Rectal smooth muscle tissue (tissue), 1 donor: ENCODE measurements at regions not wholly inside any gene's neighbourhood (a gene's known extent, or its start where the extent isn't known, plus 50 kb on each side); places are given as distances from the start of the nearest gene placed in this dataset.
"Not testable (repeated sequence)": the region's sequence is repeated elsewhere in the genome, so short reads cannot be mapped to it uniquely, and the experiment has no call there.

Experiments
- H3K27ac ChIP-seq: one replicate; pipeline ENCODE4 v1.7.0; 2013; ENCODE audit warnings: low read depth, low read length, inconsistent platforms
- H3K27me3 ChIP-seq: one replicate; pipeline ENCODE4 v1.7.0; 2013; ENCODE audit warnings: low read length; ENCODE audit not compliant: control insufficient read depth, insufficient read depth
- H3K36me3 ChIP-seq: one replicate; pipeline ENCODE4 v1.7.0; 2013; ENCODE audit warnings: low read length; ENCODE audit not compliant: control insufficient read depth, insufficient read depth
- H3K4me1 ChIP-seq: one replicate; pipeline ENCODE4 v1.7.0; 2013; ENCODE audit warnings: low read length; ENCODE audit not compliant: control insufficient read depth, insufficient read depth
- H3K4me3 ChIP-seq: one replicate; pipeline ENCODE4 v1.7.0; 2013; ENCODE audit warnings: low read length
- H3K9ac ChIP-seq: one replicate; pipeline ENCODE4 v1.7.0; 2013; ENCODE audit warnings: low read length

DNA sequence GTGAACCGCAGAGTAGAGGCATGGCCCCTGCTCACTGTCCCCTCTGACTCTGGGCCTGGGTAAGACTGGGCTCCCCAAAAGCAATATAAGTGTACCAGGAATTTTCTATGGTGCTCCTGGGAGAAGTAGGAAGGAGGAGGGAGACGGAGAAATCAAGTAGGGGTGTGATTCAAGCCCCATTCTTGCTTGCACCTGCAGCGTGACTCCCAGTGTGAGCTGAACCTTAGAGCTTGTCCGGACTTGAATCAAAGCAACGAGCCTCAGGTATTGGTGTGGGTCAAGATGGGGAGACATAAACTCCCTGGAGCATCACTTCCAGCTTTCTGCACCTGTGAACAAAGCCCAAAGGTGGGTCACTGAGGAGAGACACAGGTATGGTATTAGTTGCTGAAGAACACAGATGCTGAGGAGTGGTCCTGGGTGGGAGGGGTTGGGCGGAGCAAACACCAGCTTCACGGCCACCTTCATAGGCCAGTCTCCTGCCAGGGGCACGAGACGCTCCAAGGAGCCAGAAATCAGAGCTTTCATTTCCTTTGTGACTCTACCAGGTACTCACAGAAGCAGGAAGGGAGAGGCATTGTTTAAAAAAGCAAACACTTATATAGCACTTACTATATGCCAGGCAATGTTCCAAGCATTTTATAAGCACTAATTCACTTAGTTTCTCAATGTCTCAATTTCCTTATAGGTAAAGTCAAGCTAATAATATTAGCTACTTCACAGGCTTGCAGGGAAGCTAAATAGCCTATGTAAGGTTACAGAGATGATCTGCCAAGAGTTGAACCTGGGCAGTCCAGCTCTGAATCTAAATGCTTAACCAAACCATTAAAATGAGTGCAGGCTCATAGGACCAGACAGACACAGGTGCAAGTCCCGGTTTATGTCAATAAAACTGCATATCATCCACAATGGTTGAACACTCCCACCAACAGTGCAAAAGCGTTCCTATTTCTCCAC lies 775.3 kb downstream of the UQCRFS1 start:
- Histone ChIP-seq H3K27ac (no peak overlapping the region), H3K27me3 (no peaks in the 10 kb centered on the region), H3K36me3 (no peaks in the 10 kb centered on the region), H3K4me3 (no peak overlapping the region), H3K9ac (no peak overlapping the region), H3K4me1 (no peaks in the 10 kb centered on the region)

DNA sequence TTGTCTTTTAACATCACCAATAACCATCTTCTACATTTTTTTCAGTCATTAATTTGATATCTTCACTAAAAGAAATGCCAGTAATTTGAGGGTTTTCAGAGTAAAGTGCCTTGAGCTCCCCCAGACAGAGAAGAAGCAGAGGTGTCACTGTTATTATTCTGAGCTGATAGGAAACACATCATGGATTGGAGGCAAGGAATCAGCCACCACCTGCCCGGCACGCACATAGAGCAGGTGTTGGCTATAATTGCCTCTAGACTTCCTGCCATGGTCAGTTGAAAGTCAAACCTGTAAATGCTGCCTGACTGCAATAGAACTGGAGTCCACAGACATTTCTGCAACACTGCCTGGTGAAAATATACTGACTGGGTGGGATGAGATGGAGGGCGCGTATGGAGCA lies 776.6 kb downstream of the UQCRFS1 start:
- H3K9ac ChIP-seq = no peak overlapping the region
- no peaks in the 10 kb centered on the region for H3K36me3 ChIP-seq
- no peaks in the 10 kb centered on the region for H3K27me3 ChIP-seq
- H3K4me1 ChIP-seq = no peaks in the 10 kb centered on the region
- H3K27ac ChIP-seq = no peak overlapping the region
- H3K4me3 ChIP-seq = no peak overlapping the region

DNA sequence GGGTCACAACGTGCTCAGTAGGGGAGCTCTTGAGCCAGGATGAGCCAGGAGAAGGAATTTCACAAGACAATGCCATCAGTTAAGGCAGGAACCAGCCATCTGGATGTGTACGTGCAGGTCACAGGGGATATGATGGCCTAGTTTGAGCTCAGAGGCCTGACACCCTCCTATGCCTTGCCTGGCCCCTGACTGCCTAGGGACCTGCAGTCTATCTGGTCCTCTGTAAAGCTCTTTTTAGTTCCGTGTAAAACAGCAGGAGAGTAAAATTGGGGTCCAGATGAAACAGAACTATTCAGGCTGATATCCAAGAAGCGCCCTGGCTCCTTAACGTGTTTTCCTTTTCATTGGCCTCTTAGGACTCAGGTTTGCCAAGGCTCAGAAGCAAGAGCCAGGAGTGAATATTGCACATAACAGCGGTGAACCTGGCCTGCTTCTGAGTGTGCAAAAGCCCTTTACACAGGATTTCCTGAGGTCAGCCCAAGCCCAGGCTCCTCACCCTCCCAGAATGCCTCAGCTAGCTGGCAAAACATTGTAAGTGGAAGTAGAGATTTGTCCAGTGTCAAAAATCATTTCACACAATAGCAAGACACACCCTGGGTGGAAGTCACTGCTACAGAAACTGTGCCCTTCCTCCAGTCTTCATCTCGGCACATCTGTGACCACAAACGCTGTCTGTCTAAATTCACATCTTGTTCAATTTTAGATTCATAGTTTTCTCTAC lies 777.2 kb downstream of the UQCRFS1 start:
- Histone ChIP-seq H3K36me3 (no peaks in the 10 kb centered on the region), H3K27ac (no peak overlapping the region), H3K4me1 (no peaks in the 10 kb centered on the region), H3K27me3 (no peaks in the 10 kb centered on the region), H3K4me3 (no peak overlapping the region), H3K9ac (no peak overlapping the region)

- not testable (repeated sequence) for H3K9ac ChIP-seq, H3K4me1 ChIP-seq, H3K4me3 ChIP-seq, H3K27ac ChIP-seq, H3K27me3 ChIP-seq, H3K36me3 ChIP-seq
Measured at GRCh38 chr19:28434794-28435193, 778.2 kb downstream of the UQCRFS1 start.

DNA sequence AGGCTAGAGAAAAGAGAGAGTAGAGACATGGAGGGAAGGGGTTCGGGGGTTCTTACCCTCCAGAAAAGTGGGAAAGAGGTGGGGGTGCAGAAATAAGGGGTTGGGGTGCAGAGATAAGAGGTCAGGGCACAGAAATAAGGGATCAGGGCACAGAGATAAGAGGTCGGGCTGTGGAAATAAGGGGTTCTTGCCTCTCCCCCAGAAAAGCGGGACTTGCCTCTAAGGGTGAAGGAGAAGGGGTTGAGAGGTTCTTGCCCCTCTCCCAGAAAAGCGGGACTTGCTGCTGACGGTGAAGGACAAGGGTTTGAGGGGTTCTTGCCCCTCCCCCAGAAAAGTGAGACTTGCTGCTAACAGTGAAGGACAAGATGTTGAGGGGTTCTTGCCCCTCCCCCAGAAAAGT lies 778.6 kb downstream of the UQCRFS1 start:
- not testable (repeated sequence) for H3K36me3 ChIP-seq, H3K4me1 ChIP-seq, H3K9ac ChIP-seq, H3K27ac ChIP-seq, H3K27me3 ChIP-seq, H3K4me3 ChIP-seq

GRCh38 chr19:28433166-28433565 lies 779.8 kb downstream of the UQCRFS1 start:
- H3K36me3 ChIP-seq, H3K27me3 ChIP-seq, H3K9ac ChIP-seq, H3K4me3 ChIP-seq, H3K4me1 ChIP-seq, H3K27ac ChIP-seq: not testable (repeated sequence)

- Histone ChIP-seq H3K9ac (no peak overlapping the region), H3K36me3 (no peaks in the 10 kb centered on the region), H3K27me3 (no peaks in the 10 kb centered on the region), H3K4me1 (no peaks in the 10 kb centered on the region), H3K4me3 (no peak overlapping the region), H3K27ac (no peak overlapping the region)
Measured at GRCh38 chr19:28430214-28430613, 782.7 kb downstream of the UQCRFS1 start.

GRCh38 chr19:28429356-28429755 lies 783.6 kb downstream of the UQCRFS1 start:
- Histone ChIP-seq H3K36me3 (no peaks in the 10 kb centered on the region), H3K9ac (no peak overlapping the region), H3K4me3 (no peak overlapping the region), H3K27me3 (no peaks in the 10 kb centered on the region), H3K4me1 (no peaks in the 10 kb centered on the region), H3K27ac (no peak overlapping the region)

- Histone ChIP-seq H3K4me3 (no peak overlapping the region), H3K36me3 (no peaks in the 10 kb centered on the region), H3K27me3 (no peaks in the 10 kb centered on the region), H3K4me1 (no peaks in the 10 kb centered on the region), H3K9ac (no peak overlapping the region), H3K27ac (no peak overlapping the region)
Measured at GRCh38 chr19:28428663-28429348, 784.1 kb downstream of the UQCRFS1 start.

DNA sequence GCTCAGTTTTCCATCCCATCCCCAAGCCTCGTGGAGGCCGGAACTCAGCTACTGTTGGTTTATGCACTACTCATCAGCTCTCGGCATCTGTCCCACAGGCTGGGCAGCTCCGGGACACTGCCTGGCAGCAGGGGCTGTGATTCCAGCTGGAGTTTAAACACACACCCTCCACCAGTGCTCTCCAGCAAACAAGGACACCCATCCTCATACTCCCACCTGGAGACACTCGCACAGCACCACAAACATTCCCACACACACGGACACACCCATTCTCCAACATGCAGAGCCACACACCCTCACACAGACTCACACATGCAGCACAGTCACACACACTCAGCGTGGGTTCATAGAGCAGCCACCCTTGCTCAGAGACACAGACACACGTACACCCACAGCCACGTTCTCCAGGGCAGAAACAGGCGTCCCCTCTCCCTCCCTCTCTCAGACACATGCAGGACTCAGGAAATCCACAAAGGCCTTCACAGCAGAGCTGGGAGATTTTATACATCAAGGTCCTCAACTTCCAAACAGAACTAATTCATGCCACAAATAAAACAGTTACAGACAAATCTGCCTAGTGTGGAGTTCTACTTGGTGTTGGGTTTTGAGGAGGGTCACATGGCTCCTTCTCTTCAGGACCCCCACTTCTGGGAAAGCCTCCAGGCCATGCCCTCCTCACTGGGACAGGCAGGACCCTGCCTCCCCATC lies 785.4 kb downstream of the UQCRFS1 start:
- no peaks in the 10 kb centered on the region for H3K36me3 ChIP-seq
- H3K9ac ChIP-seq = no peak overlapping the region
- no peak overlapping the region for H3K27ac ChIP-seq
- H3K4me1 ChIP-seq = no peaks in the 10 kb centered on the region
- no peak overlapping the region for H3K4me3 ChIP-seq
- no peaks in the 10 kb centered on the region for H3K27me3 ChIP-seq

GRCh38 chr19:28426730-28427225 lies 786.2 kb downstream of the UQCRFS1 start:
- H3K27ac ChIP-seq = no peak overlapping the region
- H3K4me1 ChIP-seq = no peaks in the 10 kb centered on the region
- H3K36me3 ChIP-seq = no peaks in the 10 kb centered on the region
- no peaks in the 10 kb centered on the region for H3K27me3 ChIP-seq
- no peak overlapping the region for H3K9ac ChIP-seq
- no peak overlapping the region for H3K4me3 ChIP-seq
